NB4 (cell line): ENCODE measurements at regions not wholly inside any gene's neighbourhood (a gene's known extent, or its start where the extent isn't known, plus 50 kb on each side); places are given as distances from the start of the nearest gene placed in this dataset.

ENCODE experiments used
- DNase-seq: peaks from one replicate; pipeline ENCODE4 v3.0.0; 2010; ENCODE audit warnings: low read depth
- H3K4me3 ChIP-seq: one replicate; pipeline ENCODE4 v1.5.1; 2011; ENCODE audit warnings: mild to moderate bottlenecking, low read depth, low read length, moderate library complexity
- CTCF ChIP-seq: IDR thresholded peaks from one replicate; pipeline ENCODE4 v1.5.1; 2012; ENCODE audit warnings: low read depth, low read length
- MAX ChIP-seq: IDR thresholded peaks from 2 replicates; pipeline ENCODE4 v1.6.1; 2011; ENCODE audit warnings: low read depth, low read length
- MYC ChIP-seq: IDR thresholded peaks from 2 replicates; pipeline ENCODE4 v1.6.1; 2011; ENCODE audit warnings: low read depth, low read length
- POLR2A ChIP-seq: IDR thresholded peaks from 2 replicates; pipeline ENCODE4 v1.6.1; 2011; ENCODE audit warnings: mild to moderate bottlenecking; ENCODE audit not compliant: insufficient read length; ENCODE audit errors: extremely low read depth

GRCh38 chr20:60691966-60692615 lies 560.0 kb upstream of the CDH4 start:
- no peak for DNase-seq
- H3K4me3 ChIP-seq: no peak overlapping the region
- TF ChIP-seq CTCF (no peak), POLR2A (no peak), MAX (no peak), MYC (no peak)

- DNase-seq: no peak
- TF ChIP-seq POLR2A (no peak), CTCF (no peak)
- no peak overlapping the region for H3K4me3 ChIP-seq
Measured at GRCh38 chr20:60693496-60694133, 558.4 kb upstream of the CDH4 start.

- no peak for TF ChIP-seq CTCF
- TF ChIP-seq MAX: no peak
- TF ChIP-seq MYC: no peak
- TF ChIP-seq POLR2A: no peak
- no peak overlapping the region for H3K4me3 ChIP-seq
- DNase-seq: peak; percentile 27
Measured at GRCh38 chr20:60694763-60695162, 557.3 kb upstream of the CDH4 start.

GRCh38 chr20:60695226-60696000 lies 556.6 kb upstream of the CDH4 start:
- TF ChIP-seq POLR2A (no peak), MAX (no peak), CTCF (no peak), MYC (no peak)
- H3K4me3 ChIP-seq: no peak overlapping the region
- peak; percentile 93 for DNase-seq

GRCh38 chr20:60697252-60697651 lies 554.8 kb upstream of the CDH4 start:
- TF ChIP-seq CTCF (no peak), POLR2A (no peak), MYC (no peak), MAX (no peak)
- H3K4me3 ChIP-seq: no peak overlapping the region
- DNase-seq: no peak
